Loucy (cell line): ENCODE measurements at regions not wholly inside any gene's neighbourhood (a gene's known extent, or its start where the extent isn't known, plus 50 kb on each side); places are given as distances from the start of the nearest gene placed in this dataset.

Experiments used
- H2AFZ ChIP-seq: fragments of 200-600 bp; sonication (generic); 2 replicates; pipeline ENCODE4 v1.6.0; 2016; ENCODE audit warnings: antibody characterized with exemption, mild to moderate bottlenecking, low read length, moderate library complexity
- H3F3A ChIP-seq: fragments of 200-600 bp; 2 replicates; pipeline ENCODE4 v1.6.0; 2016; ENCODE audit warnings: antibody characterized with exemption, low read depth, mild to moderate bottlenecking
- H3K27me3 ChIP-seq: fragments of 200-600 bp; sonication (generic); 2 replicates; pipeline ENCODE4 v1.6.1; 2014; ENCODE audit warnings: low read length, mild to moderate bottlenecking; ENCODE audit not compliant: insufficient read depth, poor library complexity, severe bottlenecking
- H3K36me3 ChIP-seq: fragments of 200-600 bp; sonication (generic); 2 replicates; pipeline ENCODE4 v1.6.1; 2016; ENCODE audit warnings: low read length; ENCODE audit not compliant: insufficient read depth
- H3K4me1 ChIP-seq: fragments of 200-600 bp; sonication (generic); 2 replicates; pipeline ENCODE4 v1.5.1; 2014; ENCODE audit warnings: low read length, mild to moderate bottlenecking; ENCODE audit not compliant: insufficient read depth, poor library complexity, severe bottlenecking
- H3K4me2 ChIP-seq: fragments of 200-600 bp; sonication (generic); 2 replicates; pipeline ENCODE4 v1.6.0; 2014; ENCODE audit warnings: antibody characterized with exemption, low read length, low read depth, mild to moderate bottlenecking; ENCODE audit not compliant: poor library complexity, severe bottlenecking
- H3K4me3 ChIP-seq: fragments of 200-600 bp; sonication (generic); 2 replicates; pipeline ENCODE4 v1.5.1; 2014; ENCODE audit warnings: low read length, mild to moderate bottlenecking, mixed read lengths; ENCODE audit not compliant: poor library complexity, severe bottlenecking
- H3K79me2 ChIP-seq: fragments of 200-600 bp; sonication (generic); 2 replicates; pipeline ENCODE4 v1.6.1; 2014; ENCODE audit warnings: low read length; ENCODE audit not compliant: insufficient read depth
- H3K9ac ChIP-seq: fragments of 200-600 bp; sonication (generic); 2 replicates; pipeline ENCODE4 v1.6.0; 2014; ENCODE audit warnings: mild to moderate bottlenecking, low read depth, low read length, moderate library complexity; ENCODE audit not compliant: poor library complexity, severe bottlenecking
- H3K9me2 ChIP-seq: fragments of 200-600 bp; sonication (generic); replicated peaks from 2 replicates; pipeline ENCODE4 v1.6.1; 2016; ENCODE audit warnings: low read depth, low read length, mixed read lengths
- H3K9me3 ChIP-seq: fragments of 200-600 bp; sonication (generic); 2 replicates; pipeline ENCODE4 v1.6.1; 2014; ENCODE audit warnings: mild to moderate bottlenecking, antibody characterized with exemption, low read length, low read depth; ENCODE audit not compliant: insufficient read depth
- H4K20me1 ChIP-seq: fragments of 200-600 bp; sonication (generic); 2 replicates; pipeline ENCODE4 v1.6.0; 2014; ENCODE audit warnings: antibody characterized with exemption, low read length, mild to moderate bottlenecking; ENCODE audit not compliant: insufficient read depth, poor library complexity, severe bottlenecking
- EZH2phosphoT487 ChIP-seq: fragments of 200-600 bp; IDR thresholded peaks from 2 replicates; pipeline ENCODE4 v1.6.1; 2018; ENCODE audit warnings: antibody characterized with exemption, mild to moderate bottlenecking, moderate library complexity, borderline replicate concordance
- TF ChIP-seq, protein P1 (sequence below): fragments of 200-600 bp; sonication (generic); conservative IDR thresholded peaks from 2 replicates; pipeline ENCODE4 v1.5.1; 2014; ENCODE audit warnings: mild to moderate bottlenecking, antibody characterized with exemption, low read length

DNA sequence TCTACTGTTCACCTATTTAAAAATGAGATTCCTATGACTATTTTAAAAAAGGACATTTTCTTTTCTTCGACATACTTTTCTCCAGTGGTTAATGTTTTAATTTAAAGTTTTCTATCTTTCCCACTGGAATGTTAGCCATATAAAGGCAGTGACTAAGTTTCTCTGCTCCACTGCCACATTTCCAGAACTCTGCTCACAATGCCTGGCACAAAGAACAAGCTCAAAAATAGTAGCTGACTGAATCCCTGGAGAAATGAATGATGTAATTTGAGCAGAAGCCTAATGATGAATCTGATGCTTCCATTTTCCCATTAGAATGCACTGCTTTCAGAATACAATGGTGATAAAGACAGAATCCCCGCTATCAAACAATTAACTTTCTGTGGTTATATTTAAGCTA lies 817.8 kb downstream of the MTRR start:
- no peaks in the 10 kb centered on the region for H4K20me1 ChIP-seq
- H3K79me2 ChIP-seq = no peaks in the 10 kb centered on the region
- H3K4me1 ChIP-seq = no peaks in the 10 kb centered on the region
- no peak overlapping the region for H2AFZ ChIP-seq
- TF ChIP-seq, protein P1, sequence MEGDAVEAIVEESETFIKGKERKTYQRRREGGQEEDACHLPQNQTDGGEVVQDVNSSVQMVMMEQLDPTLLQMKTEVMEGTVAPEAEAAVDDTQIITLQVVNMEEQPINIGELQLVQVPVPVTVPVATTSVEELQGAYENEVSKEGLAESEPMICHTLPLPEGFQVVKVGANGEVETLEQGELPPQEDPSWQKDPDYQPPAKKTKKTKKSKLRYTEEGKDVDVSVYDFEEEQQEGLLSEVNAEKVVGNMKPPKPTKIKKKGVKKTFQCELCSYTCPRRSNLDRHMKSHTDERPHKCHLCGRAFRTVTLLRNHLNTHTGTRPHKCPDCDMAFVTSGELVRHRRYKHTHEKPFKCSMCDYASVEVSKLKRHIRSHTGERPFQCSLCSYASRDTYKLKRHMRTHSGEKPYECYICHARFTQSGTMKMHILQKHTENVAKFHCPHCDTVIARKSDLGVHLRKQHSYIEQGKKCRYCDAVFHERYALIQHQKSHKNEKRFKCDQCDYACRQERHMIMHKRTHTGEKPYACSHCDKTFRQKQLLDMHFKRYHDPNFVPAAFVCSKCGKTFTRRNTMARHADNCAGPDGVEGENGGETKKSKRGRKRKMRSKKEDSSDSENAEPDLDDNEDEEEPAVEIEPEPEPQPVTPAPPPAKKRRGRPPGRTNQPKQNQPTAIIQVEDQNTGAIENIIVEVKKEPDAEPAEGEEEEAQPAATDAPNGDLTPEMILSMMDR = no peak
- no peak for TF ChIP-seq EZH2phosphoT487
- H3K36me3 ChIP-seq = no peaks in the 10 kb centered on the region
- H3K9me3 ChIP-seq = no peaks in the 10 kb centered on the region
- H3K9me2 ChIP-seq = no peaks in the 10 kb centered on the region
- H3K4me3 ChIP-seq = no peak overlapping the region
- H3F3A ChIP-seq = no peaks in the 10 kb centered on the region
- no peak overlapping the region for H3K4me2 ChIP-seq
- no peak overlapping the region for H3K9ac ChIP-seq
- no peaks in the 10 kb centered on the region for H3K27me3 ChIP-seq

DNA sequence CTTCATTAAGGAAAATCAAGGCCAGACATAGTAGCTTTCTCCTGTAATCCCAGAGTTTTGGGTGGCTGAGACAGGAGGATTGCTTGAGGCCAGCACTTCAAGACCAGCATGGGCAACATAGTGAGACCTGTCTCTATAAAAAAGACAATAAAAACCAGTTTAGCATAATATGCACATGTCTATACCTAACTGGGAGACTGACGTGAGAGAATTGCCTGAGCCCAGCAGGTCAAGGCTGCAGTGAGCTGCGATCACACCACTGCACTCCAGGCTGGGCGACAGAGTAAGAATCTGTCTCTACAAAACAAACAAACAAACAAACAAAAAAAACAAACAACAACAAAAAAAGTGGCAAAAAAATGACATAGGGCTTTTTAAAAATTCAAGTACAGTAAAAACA lies 820.8 kb downstream of the MTRR start:
- Histone ChIP-seq H2AFZ (no peak overlapping the region), H3K4me1 (no peaks in the 10 kb centered on the region), H3K79me2 (no peaks in the 10 kb centered on the region), H3K27me3 (no peaks in the 10 kb centered on the region), H3K9ac (no peak overlapping the region), H3K4me2 (no peak overlapping the region), H3F3A (no peaks in the 10 kb centered on the region), H3K9me3 (no peaks in the 10 kb centered on the region), H3K36me3 (no peaks in the 10 kb centered on the region), H3K9me2 (no peaks in the 10 kb centered on the region), H3K4me3 (no peak overlapping the region), H4K20me1 (no peaks in the 10 kb centered on the region)
- no peak for TF ChIP-seq EZH2phosphoT487
- TF ChIP-seq, protein P1 = no peak

DNA sequence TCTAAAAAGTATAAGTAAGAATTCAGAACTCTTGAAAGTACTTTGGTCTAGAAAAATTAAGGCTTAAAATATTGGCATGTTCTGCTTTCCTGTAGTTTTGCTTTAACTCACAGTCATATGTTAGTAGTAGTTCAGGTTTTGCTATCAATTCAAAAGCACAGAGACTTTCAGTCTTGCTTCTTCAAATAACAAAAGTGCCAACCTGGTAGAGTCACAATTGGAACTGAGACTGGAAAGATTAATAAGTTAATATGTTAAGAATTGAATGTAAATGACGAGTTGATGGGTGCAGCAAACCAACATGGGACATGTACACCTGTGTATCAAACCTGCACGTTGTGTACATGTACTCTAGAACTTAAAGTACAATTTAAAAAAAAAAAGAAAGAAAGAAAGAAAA lies 822.3 kb downstream of the MTRR start:
- no peaks in the 10 kb centered on the region for H3F3A ChIP-seq
- no peaks in the 10 kb centered on the region for H3K36me3 ChIP-seq
- no peaks in the 10 kb centered on the region for H4K20me1 ChIP-seq
- H3K79me2 ChIP-seq = no peaks in the 10 kb centered on the region
- H3K4me1 ChIP-seq = no peaks in the 10 kb centered on the region
- H3K9ac ChIP-seq = no peak overlapping the region
- no peaks in the 10 kb centered on the region for H3K27me3 ChIP-seq
- no peak overlapping the region for H3K4me2 ChIP-seq
- H2AFZ ChIP-seq = no peak overlapping the region
- TF ChIP-seq EZH2phosphoT487 = no peak
- TF ChIP-seq, protein P1 = no peak
- H3K4me3 ChIP-seq = no peak overlapping the region
- H3K9me3 ChIP-seq = no peaks in the 10 kb centered on the region
- H3K9me2 ChIP-seq = no peaks in the 10 kb centered on the region
